K562 (cell line): ENCODE measurements at regions not wholly inside any gene's neighbourhood (a gene's known extent, or its start where the extent isn't known, plus 50 kb on each side); places are given as distances from the start of the nearest gene placed in this dataset.
"Not testable (repeated sequence)": the region's sequence is repeated elsewhere in the genome, so short reads cannot be mapped to it uniquely, and the experiment has no call there.

Experiments
- ATAC-seq: fragments of 200-7000 bp; cut with Tn5 transposase; 3 replicates; pipeline ENCODE4 v1.9.1; 2020; ENCODE audit warnings: moderate library complexity
- BruUV-seq: library from RNA; stranded (reverse); fragments of 400-500 nt; replicated peaks from 2 replicates; lab custom pipeline; 2021; lab: Mats Ljungman, UMichigan
- CTCF ChIA-PET: fragments of 300-600 bp; formaldehyde crosslinking; extraction: SDS; loops from one replicate; lab custom pipeline; 2021; ENCODE audit warnings: low intra/inter-chr PET ratio; lab: Yijun Ruan, JAX
- POLR2A ChIA-PET: fragments of 300-600, 350-650 bp; sonication (Branson Sonifier 250); formaldehyde crosslinking; extraction: SDS; loops from one replicate; lab custom pipeline; 2021; ENCODE audit warnings: antibody characterized with exemption, inconsistent platforms; lab: Yijun Ruan, JAX
- DNase-seq, 4 experiments: peaks; one replicate each; pipeline versions ENCODE4 v3.0.0 to v3.0.0-alpha.2; 2011 to 2018; ENCODE audit warnings: low spot score in 3 of 4, mixed read lengths in 3 of 4; ENCODE audit errors: extremely low read depth in 1 of 4
- FAIRE-seq: peaks from 2 replicates; lab custom pipeline; 2011; peaks lifted over from hg19 to GRCh38; lab: Jason Lieb, UNC
- H2AFZ ChIP-seq: 2 replicates; pipeline ENCODE4 v1.6.0; 2011; ENCODE audit warnings: low read depth, low read length, control low read depth, inconsistent platforms
- H3K27ac ChIP-seq: fragments of 200-600 bp; 3 replicates; pipeline ENCODE4 v1.8.0; 2011; ENCODE audit warnings: low read depth, mild to moderate bottlenecking, control low read depth, inconsistent platforms, low read length, moderate library complexity, mixed read lengths; ENCODE audit errors: extremely low read depth
- H3K27me3 ChIP-seq, 2 experiments: fragments of 300-600 bp in 1 of 2; 2 replicates in 1 of 2; 3 replicates in 1 of 2; pipeline versions ENCODE4 v1.6.0 to v1.8.0; 2011; ENCODE audit warnings: inconsistent platforms in 2 of 2, low read length in 2 of 2, mild to moderate bottlenecking in 1 of 2, mixed read lengths in 1 of 2, moderate library complexity in 1 of 2; ENCODE audit not compliant: control insufficient read depth in 2 of 2, insufficient read depth in 2 of 2
- H3K36me3 ChIP-seq: fragments of 300-600 bp; 3 replicates; pipeline ENCODE4 v1.8.0; 2011; ENCODE audit warnings: mild to moderate bottlenecking, low read length, inconsistent platforms; ENCODE audit not compliant: control insufficient read depth, insufficient read depth
- H3K4me1 ChIP-seq, 2 experiments: fragments of 200-600 bp in 1 of 2; replicated peaks in 1 of 2; 2 replicates in 1 of 2; 3 replicates in 1 of 2; pipeline versions ENCODE4 v1.5.1 to v1.8.0; 2011; ENCODE audit warnings: inconsistent platforms in 2 of 2, low read length in 2 of 2, mild to moderate bottlenecking in 1 of 2, mixed read lengths in 1 of 2, moderate library complexity in 1 of 2; ENCODE audit not compliant: control insufficient read depth in 2 of 2, insufficient read depth in 2 of 2
- H3K4me2 ChIP-seq: 2 replicates; pipeline ENCODE4 v1.6.1; 2011; ENCODE audit warnings: low read length, control low read depth, inconsistent platforms, mixed read lengths; ENCODE audit not compliant: insufficient read depth
- H3K4me3 ChIP-seq: fragments of 200-600 bp; sonication (generic), shearing (Covaris generic); 2 replicates; pipeline ENCODE4 v1.5.1; 2016; ENCODE audit warnings: control low read depth, inconsistent platforms
- H3K79me2 ChIP-seq: fragments of 200-600 bp; 3 replicates; pipeline ENCODE4 v1.8.0; 2011; ENCODE audit warnings: low read length, inconsistent platforms; ENCODE audit not compliant: control insufficient read depth, insufficient read depth
- H3K9ac ChIP-seq, 2 experiments: 2 replicates each; pipeline versions ENCODE4 v1.6.0 to v1.6.1; 2011; ENCODE audit warnings: low read depth in 2 of 2, low read length in 2 of 2, control low read depth in 1 of 2, inconsistent platforms in 1 of 2, mild to moderate bottlenecking in 1 of 2, mixed read lengths in 1 of 2; ENCODE audit not compliant: insufficient read depth in 1 of 2
- H3K9me1 ChIP-seq: one replicate; pipeline ENCODE4 v1.6.0; 2011; ENCODE audit warnings: inconsistent platforms, mild to moderate bottlenecking, low read length, moderate library complexity; ENCODE audit not compliant: control insufficient read depth, insufficient read depth
- H3K9me3 ChIP-seq: replicated peaks from 2 replicates; pipeline ENCODE4 v1.5.1; 2011; ENCODE audit warnings: low read depth, low read length, inconsistent platforms; ENCODE audit not compliant: control insufficient read depth, insufficient read depth
- H4K20me1 ChIP-seq: replicated peaks from 2 replicates; pipeline ENCODE4 v1.6.1; 2011; ENCODE audit warnings: low read length, inconsistent platforms, mixed read lengths; ENCODE audit not compliant: control insufficient read depth, insufficient read depth
- ARID1B ChIP-seq: fragments of 450-650 bp; IDR thresholded peaks from 2 replicates; pipeline ENCODE4 v1.6.1; 2016; ENCODE audit warnings: antibody characterized with exemption, mild to moderate bottlenecking, inconsistent platforms
- C11orf30 ChIP-seq: fragments of 450-650 bp; IDR thresholded peaks from 2 replicates; pipeline ENCODE4 v1.6.1; 2016; ENCODE audit warnings: low read depth, mild to moderate bottlenecking
- HNRNPL ChIP-seq: fragments of 200-400 bp; formaldehyde crosslinking; IDR thresholded peaks from 2 replicates; pipeline ENCODE4 v1.6.1; 2017; ENCODE audit warnings: low read depth, mild to moderate bottlenecking, low read length
- HOMEZ ChIP-seq: fragments of 250-450 bp; sonication (Bioruptor Pico); IDR thresholded peaks from 2 replicates; pipeline ENCODE4 v1.4.0; 2020; ENCODE audit warnings: mild to moderate bottlenecking, moderate library complexity
- ILF3 ChIP-seq: fragments of 450-650 bp; IDR thresholded peaks from 2 replicates; pipeline ENCODE4 v1.6.1; 2018; ENCODE audit warnings: antibody characterized with exemption, mild to moderate bottlenecking, moderate library complexity, borderline replicate concordance
- MAFG ChIP-seq: fragments of 450-650 bp; conservative IDR thresholded peaks from 2 replicates; pipeline ENCODE4 v1.6.1; 2016; ENCODE audit warnings: missing genetic modification characterization, missing compliant biosample characterization
- SPI1 ChIP-seq: IDR thresholded peaks from 2 replicates; pipeline ENCODE4 v1.6.1; 2011; ENCODE audit warnings: low read depth, low read length, control low read depth, borderline replicate concordance
- SRF ChIP-seq, 2 experiments: fragments of 250-450, 450-650 bp in 1 of 2; sonication (Bioruptor Pico) in 1 of 2; sonication (generic) in 1 of 2; formaldehyde crosslinking; IDR thresholded peaks; 2 replicates each; pipeline versions ENCODE4 v1.5.0 to v1.5.1; 2020 to 2022; ENCODE audit warnings: mild to moderate bottlenecking in 1 of 2, missing genetic modification reagents in 1 of 2
- TAF15 ChIP-seq: fragments of 200-400 bp; formaldehyde crosslinking; IDR thresholded peaks from 2 replicates; pipeline ENCODE4 v1.6.1; 2017; ENCODE audit warnings: mild to moderate bottlenecking, low read depth, low read length, moderate library complexity
- TAF9B ChIP-seq: fragments of 450-650 bp; IDR thresholded peaks from 2 replicates; pipeline ENCODE4 v1.6.1; 2018; ENCODE audit warnings: mild to moderate bottlenecking; ENCODE audit not compliant: partially characterized antibody
- XRCC4 ChIP-seq: IDR thresholded peaks from one replicate; pipeline ENCODE4 v1.6.1; 2011; ENCODE audit not compliant: insufficient read depth, insufficient read length; ENCODE audit errors: extremely low read depth
- ZBTB33 ChIP-seq: sonication (generic); formaldehyde crosslinking; IDR thresholded peaks from 2 replicates; pipeline ENCODE4 v1.8.1; 2023; ENCODE audit warnings: mild to moderate bottlenecking, missing genetic modification reagents
- ZNF436 ChIP-seq: fragments of 250-450, 450-650 bp; sonication (Bioruptor Pico); formaldehyde crosslinking; IDR thresholded peaks from 2 replicates; pipeline ENCODE4 v1.7.0; 2020; ENCODE audit warnings: mild to moderate bottlenecking
- ZNF668 ChIP-seq: fragments of 250-450 bp; sonication (Bioruptor Pico); IDR thresholded peaks from 2 replicates; pipeline ENCODE4 v1.8.0; 2022; ENCODE audit warnings: mild to moderate bottlenecking, inconsistent platforms
- ZNF75A ChIP-seq: fragments of 450-650 bp; formaldehyde crosslinking; IDR thresholded peaks from 2 replicates; pipeline ENCODE4 v1.4.0; 2020; ENCODE audit warnings: mild to moderate bottlenecking
- ZZZ3 ChIP-seq: fragments of 450-650 bp; IDR thresholded peaks from 2 replicates; pipeline ENCODE4 v1.6.1; 2016; ENCODE audit warnings: antibody characterized with exemption, mild to moderate bottlenecking, moderate library complexity
- WGBS: fragments of 100-300 bp; shearing (Covaris generic); methylation state at CpG from one replicate; pipeline ENCODE4 v1.1.6; 2016; ENCODE audit warnings: low coverage, mixed read lengths; ENCODE audit not compliant: insufficient coverage; ENCODE audit errors: missing lambda C conversion rate; 5-methylcytosine and 5-hydroxymethylcytosine counted together
- in situ Hi-C: fragments of 300-500 bp; cut with MboI; formaldehyde crosslinking; loops from 4 replicates; pipeline ENCODE4 v1.15.0; 2018; ENCODE audit warnings: inconsistent platforms, mixed read lengths
- intact Hi-C: fragments of 100-400 bp; cut with micrococcal nuclease; formaldehyde crosslinking; loops from 2 replicates; pipeline ENCODE4 v1.14.2; 2022

GRCh38 chr4:127335732-127336131 lies 297.0 kb upstream of the INTU start (continued):
- TF ChIP-seq TAF9B (no peak), ZBTB33 (no peak), SRF (CRISPR knock-in tag; IDR thresholded peaks at IDR 0.05) (no peak), SPI1 (no peak), C11orf30 (peak; percentile 63), MAFG (tag) (peak; percentile 65), ZZZ3 (no peak), ARID1B (0 out of 2 replicates have a peak, but pooled peaks have one; percentile 9), ZNF436 (CRISPR knock-in tag) (no peak), ZNF668 (CRISPR knock-in tag) (no peak), HNRNPL (no peak), ILF3 (no peak), HOMEZ (CRISPR knock-in tag) (no peak), ZNF75A (CRISPR knock-in tag) (no peak), XRCC4 (no peak), TAF15 (no peak)

- H3K79me2 ChIP-seq, in situ Hi-C loops, H3K9ac ChIP-seq, FAIRE-seq, H3K9me1 ChIP-seq, H4K20me1 ChIP-seq, H3K4me2 ChIP-seq, H3K9me3 ChIP-seq, H3K27me3 ChIP-seq, H3K36me3 ChIP-seq, POLR2A ChIA-PET, DNase-seq, CTCF ChIA-PET, H3K4me1 ChIP-seq, ATAC-seq, H2AFZ ChIP-seq, intact Hi-C loops, BruUV-seq, H3K27ac ChIP-seq, H3K4me3 ChIP-seq: not testable (repeated sequence)
- WGBS = 2% methylated on average over 3 of the region's 3 CpGs
These were observed 289.6 kb upstream of the INTU start for GRCh38 chr4:127343123-127343522.
